Esophagus squamous epithelium (tissue), 4 donors: ENCODE measurements at regions not wholly inside any gene's neighbourhood (a gene's known extent, or its start where the extent isn't known, plus 50 kb on each side); places are given as distances from the start of the nearest gene placed in this dataset.

Source experiments
- POLR2A ChIP-seq, 4 donors: fragments of 450-650 bp; IDR thresholded peaks; one replicate each; pipeline ENCODE4 v1.6.1; 2017; ENCODE audit warnings: antibody characterized with exemption in 4 of 4, mild to moderate bottlenecking in 4 of 4, moderate library complexity in 3 of 4
- TF ChIP-seq, protein P1 (sequence below), 6 experiments: fragments of 450-650 bp in 4 of 6; fragments of 200-600 bp in 2 of 6; sonication (generic) in 2 of 6; IDR thresholded peaks; one replicate each; pipeline ENCODE4 v1.5.1; 2016 to 2019; ENCODE audit warnings: antibody characterized with exemption in 6 of 6, mild to moderate bottlenecking in 4 of 6, moderate library complexity in 4 of 6

DNA sequence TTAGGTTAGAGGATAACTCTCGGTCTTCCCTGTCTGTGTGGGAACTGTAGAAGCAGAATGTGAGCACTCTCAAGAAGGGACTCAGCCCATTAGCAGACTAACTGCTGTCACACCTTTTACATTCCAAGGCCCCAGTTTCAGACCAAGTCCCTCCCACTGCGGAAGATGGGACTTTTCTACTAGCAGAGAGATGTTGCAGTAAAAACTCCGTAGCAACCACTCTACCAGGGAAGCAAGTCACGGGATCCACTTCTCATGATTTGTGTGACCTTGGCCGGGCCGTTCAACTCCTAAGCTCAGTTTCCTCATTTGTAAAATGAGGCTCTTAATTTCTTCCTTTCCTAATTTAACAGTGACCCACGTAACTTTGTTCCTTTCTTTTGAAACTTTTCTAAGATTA, 77.1 kb upstream of the SLC4A11 start:
- TF ChIP-seq, protein P1, sequence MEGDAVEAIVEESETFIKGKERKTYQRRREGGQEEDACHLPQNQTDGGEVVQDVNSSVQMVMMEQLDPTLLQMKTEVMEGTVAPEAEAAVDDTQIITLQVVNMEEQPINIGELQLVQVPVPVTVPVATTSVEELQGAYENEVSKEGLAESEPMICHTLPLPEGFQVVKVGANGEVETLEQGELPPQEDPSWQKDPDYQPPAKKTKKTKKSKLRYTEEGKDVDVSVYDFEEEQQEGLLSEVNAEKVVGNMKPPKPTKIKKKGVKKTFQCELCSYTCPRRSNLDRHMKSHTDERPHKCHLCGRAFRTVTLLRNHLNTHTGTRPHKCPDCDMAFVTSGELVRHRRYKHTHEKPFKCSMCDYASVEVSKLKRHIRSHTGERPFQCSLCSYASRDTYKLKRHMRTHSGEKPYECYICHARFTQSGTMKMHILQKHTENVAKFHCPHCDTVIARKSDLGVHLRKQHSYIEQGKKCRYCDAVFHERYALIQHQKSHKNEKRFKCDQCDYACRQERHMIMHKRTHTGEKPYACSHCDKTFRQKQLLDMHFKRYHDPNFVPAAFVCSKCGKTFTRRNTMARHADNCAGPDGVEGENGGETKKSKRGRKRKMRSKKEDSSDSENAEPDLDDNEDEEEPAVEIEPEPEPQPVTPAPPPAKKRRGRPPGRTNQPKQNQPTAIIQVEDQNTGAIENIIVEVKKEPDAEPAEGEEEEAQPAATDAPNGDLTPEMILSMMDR (IDR thresholded peaks at IDR 0.05), result no peak
- TF ChIP-seq POLR2A (IDR thresholded peaks at IDR 0.05), result no peak
